HUDEP-2 (cell line): ENCODE measurements at regions not wholly inside any gene's neighbourhood (a gene's known extent, or its start where the extent isn't known, plus 50 kb on each side); places are given as distances from the start of the nearest gene placed in this dataset.
"Not testable (repeated sequence)": the region's sequence is repeated elsewhere in the genome, so short reads cannot be mapped to it uniquely, and the experiment has no call there.

Experiments used
- DNase-seq, 76 experiments: peaks; one replicate each; lab custom pipeline; 2025; ENCODE audit not compliant: unreplicated experiment in 76 of 76; lab: John Stamatoyannopoulos, UW

DNA sequence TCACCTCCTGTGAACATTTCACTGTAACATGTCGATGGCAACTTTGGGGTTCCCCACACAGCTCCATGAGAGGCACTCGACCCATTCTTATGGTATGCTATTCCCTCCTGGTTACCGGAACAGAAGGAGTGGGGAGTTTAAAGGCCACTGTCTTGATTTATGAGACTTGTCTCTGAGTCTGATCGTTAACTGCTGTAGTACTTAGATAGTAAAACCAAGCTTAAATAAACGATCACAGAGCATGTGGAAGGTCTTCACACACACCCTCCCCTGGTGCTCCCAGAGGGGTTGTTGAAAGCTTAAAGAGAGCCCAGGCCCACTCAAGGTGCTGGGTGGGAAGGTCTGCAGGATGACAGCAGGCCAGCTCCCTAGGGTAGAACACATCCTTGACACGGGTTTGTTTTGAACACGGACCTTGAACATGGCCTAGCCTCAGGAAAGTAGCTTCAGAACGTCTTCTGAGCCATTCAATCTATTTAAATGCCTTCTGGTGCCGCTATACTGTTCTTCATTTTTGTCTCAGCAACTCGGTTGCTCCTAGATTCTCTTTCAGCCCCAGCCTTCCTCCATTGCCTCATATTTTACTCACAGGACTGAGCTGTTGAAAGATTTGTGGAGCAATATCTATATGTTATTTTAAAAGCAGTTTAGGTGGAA, 335.3 kb downstream of the FGFR2 start:
- DNase-seq = no peak

DNA sequence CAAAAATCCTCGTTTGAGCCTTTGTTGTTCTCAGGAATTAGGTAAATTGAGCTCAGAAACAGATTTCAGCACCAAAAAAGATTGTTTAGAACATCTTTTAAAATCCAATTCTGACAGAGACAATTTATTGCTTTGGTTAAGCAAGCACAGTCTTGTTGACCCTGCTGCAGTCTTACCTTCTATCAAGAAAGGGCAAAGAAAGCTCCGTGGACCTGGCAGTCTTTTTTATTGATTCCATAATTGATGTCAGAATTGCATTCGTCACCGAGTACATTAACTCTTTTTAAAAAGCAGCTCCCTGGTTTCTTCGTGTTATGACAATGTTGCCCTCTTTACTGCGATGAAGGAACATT, 334.8 kb downstream of the FGFR2 start:
- DNase-seq = no peak

DNA sequence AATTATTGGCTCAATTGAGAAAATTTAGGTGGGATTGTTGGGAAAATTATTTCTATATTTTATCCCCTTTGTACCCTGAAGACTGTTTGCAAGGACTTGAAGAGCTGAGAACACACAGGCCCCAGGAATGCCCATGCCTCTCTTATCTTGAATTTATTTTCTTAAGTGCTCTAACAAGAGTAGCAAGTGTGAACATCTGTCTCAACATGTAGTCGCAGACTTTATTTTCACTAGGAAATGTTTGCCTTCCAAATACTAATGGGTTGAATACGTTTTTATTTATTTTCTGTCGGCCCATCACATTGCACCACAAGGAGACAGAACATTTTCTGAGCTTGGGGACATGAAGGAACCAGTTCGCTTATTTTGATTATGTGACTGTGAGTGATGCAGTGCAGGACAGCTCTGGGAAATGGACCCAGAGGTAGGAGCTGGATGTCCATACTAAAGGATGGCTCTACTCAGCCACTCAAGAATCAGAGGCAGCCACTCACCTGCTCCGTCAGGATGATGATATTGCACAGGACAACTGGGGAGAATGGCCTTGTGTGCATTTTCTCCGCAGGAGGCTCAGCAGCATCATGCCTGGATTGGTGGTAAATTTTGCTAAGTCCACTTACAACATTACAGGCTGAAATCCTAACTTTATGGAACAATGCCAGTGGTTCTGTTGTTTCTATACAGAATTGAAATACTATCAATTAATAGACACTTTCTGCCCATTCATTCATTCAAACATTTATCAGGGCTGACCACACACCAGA, 332.7 kb downstream of the FGFR2 start:
- DNase-seq = no peak

DNA sequence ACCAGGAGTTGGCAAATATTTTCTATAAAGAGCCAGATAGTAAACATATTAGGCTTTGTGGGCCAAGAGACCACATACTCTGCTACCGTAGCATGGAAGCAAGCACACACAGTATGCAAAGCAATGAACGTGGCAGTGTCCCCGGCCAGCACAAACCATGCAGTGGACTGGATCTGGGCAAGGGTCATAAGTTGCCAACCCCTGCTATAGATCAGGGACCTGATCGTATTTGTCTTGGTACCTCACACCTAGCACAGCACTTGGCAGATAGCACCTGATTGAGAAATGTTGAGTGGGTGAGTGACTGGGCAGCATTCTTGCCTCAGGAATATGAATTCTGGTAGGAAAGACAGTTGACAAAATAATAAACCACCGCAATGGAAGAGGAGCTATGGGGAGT, 331.9 kb downstream of the FGFR2 start:
- DNase-seq = no peak

DNA sequence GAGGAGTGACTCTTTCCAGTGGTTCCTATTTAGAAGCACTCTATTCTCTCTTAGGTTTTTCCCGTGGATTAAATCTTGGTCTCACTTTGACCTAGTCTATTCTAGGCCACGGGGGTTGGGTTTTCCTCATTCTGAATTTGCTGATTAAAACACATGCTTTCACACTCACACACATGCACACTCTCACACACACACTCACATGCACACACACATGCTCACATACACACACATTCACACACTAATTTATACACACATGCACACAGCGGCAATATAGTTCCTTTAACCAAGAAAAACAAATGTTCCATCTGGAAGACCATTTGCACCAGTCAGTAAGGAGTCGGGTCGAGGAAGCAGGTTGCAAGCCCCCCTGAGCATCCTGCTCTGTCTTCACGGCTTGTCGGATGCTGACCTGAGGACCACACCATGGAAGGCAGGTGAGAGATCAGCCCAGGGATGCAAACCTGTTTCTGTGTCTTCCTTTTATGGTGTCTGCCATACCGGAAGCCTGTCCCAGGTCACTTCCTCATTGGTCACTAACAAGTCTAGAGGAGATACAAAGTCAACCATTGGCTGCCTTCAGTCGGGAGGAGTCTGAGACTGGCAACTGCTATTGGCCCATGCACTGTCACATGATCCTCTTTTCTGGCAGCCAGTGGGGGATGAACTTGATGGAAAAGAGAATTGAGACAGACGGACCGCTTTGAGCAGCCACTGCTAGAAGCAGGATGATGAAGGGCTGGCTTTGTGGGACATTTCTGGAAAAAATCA, 330.8 kb downstream of the FGFR2 start:
- DNase-seq = no peak

DNA sequence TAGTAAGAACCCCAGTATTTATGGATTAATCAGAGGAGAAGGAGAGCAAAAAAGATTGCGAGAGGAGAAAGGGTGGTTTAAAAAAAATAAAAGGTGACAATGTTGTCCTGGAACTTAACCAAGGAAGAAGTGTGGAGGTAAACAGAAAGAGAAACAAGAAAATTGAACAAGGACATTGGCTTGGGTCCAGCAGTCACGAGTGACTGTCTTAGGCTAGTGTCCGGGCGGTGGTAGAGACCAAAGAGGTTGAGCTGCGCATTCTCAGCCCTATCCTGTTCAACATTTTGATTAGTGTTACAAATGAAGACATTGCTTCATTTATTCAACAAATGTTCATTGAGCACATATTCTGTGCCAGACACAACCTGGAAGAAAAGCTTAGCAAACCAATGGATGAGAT, 329.9 kb downstream of the FGFR2 start:
- no peak for DNase-seq

DNA sequence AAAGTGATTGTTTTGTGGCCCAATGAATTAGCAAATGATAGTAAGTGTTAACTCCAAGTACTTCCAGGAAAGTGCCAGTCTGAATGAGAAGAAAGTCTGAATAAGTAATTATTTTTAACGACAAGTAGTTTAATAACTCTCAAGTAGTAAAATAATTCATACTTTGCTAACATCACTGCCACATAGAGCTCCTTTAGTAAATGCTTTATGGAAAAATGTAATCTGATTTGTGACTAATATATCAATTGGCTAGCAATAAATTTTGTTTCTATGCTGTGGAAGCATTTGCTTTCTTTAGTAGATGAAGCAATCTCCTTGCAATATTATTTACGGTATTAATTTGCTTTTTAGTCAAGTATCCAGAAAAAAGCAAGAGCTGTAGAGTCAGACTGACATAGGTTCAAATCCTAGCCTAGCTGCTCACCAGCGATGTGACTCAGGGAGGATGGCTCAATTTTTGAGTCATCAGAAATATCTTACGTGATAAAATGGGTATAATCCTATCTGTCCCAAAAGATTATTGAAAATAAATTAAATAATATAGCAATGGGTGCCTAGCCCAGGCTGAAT, 329.3 kb downstream of the FGFR2 start:
- no peak for DNase-seq

DNA sequence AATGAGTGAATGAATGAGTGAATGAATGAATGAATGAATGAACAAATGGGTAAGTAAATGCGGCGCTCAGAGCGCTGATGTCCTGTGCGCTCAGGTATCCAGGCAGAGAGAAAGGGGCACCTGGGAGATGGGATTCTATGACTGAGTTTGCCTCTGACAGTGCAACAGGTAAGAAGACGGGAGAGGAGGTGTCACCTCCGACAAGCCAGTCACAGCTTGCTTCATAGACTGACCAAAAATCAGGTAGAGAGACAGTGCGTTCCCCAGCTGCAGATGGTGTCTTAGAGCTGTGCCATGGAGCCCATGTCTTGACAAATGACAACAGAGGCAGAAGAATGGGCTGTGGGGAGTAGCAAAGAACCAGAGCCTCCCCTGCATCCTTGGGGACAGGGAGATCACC, 327.3 kb downstream of the FGFR2 start:
- DNase-seq = no peak

DNA sequence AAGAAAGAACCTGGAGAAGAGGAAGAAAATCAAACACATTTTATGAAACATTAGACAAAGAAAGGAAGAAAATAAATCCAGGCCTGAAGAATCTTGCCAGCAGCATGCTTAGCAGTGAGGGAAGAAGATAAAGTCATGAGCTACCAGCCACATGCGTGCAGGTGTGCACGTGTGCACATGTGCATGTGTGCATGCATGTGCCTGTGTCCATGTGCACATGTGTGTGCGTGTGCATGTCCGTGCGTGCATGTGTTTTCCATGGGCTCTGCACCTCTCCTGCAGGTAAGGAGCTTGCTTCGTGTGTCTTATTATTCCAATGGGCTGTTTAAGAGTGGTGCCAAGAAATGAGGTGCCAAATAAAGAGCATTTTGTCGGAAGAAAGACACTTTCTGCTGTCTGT, 322.2 kb downstream of the FGFR2 start:
- DNase-seq = no peak

DNA sequence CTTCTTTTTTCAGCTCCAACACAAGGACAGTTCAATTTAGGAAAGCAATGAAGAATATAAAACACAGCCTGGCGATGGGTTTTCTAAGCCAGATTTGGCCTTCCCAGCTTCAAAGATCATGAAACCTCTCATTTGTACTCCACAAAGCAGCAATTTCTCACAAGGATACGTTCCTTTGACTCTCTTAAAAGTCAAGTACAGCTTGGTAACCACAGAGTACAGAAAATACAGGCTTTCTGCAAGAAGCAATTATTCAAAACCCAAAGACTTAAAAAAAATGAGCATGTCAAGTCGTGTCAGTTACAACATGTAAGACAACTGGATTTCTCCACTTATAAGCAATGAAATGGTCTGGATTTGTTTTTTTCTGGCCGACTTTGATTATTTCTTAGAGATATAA, 321.4 kb downstream of the FGFR2 start:
- no peak for DNase-seq

DNA sequence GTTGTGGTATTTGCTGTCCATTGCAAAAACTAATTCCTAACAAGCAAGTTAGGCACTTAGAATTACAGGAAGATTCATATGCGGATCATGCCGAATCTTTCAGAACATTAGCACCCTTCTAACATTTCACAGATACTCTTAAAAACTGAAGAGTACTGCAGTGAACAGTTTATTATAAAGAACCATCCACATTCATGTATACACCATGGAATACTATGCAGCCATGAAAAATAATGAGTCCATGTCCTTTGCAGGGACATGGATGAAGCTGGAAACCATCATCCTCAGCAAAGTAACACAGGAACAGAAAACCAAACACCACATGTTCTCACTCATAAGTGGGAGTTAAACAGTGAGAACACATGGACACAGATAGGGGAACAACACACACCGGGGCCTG, 319.9 kb downstream of the FGFR2 start:
- DNase-seq = not testable (repeated sequence)

DNA sequence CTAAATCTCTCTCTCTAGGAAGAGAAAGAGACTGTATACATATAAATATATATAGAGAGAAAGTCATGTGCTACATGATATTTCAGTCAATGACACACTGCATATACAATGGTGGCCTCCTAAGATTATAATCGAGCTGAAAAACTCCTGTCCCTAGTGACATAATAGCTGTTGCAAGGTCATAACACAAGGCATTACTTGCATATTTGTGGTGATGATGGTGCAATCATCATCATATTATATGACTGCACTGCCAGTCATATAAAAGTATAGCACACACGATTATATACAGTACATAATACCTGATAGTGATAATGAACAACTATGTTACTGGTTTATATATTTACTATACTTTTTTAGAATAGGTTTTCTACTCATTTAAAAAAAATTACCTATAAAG, 316.7 kb downstream of the FGFR2 start:
- DNase-seq = no peak

DNA sequence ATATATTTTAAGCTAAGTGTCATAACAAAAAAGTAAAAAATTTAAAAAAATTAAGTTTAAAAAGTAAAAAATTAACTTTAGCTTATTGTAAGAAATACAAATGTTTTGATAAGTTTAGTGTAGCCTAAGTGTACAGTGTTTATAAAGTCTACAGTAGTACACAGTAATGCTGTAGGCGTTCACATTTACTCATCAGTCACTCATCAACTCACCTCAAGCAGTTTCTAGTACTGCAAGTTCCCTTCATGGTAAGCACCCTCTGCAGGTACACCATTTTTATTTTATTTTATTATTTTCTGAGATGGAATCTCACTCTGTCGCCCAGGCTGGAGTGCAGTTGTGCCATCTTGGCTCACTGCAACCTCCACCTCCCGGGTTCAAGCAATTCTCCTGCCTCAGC, 316.0 kb downstream of the FGFR2 start:
- DNase-seq = no peak

DNA sequence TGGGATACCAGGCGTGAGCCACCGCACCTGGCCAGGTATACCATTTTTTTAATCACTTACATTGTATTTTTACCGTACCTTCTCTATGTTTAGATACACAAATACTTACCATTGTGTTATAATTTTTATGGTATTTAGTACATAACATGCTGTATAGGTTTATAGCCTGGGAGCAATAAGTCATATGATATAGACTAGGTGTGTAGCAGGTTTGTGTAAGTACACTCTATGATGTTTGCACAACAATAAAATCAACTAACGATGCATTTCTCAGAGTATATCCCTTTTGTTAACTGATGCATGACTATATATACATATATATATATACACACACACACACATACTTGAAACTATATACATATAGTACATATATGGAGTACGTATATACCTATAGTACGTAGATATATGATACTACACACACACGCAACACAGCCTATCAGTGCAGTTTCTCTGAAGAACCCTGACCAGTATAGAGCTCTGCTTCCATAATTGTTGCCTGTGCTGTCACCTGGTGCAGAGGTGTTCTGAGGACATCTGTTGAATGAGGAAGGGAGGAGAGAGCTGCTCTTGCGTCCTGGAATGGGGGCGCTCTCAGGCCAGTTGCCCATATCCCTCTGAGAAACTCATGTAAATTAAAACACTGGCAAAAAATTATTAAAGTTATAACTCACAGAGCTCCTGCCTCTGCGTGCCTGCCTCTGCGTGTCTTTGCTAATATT, 315.3 kb downstream of the FGFR2 start:
- no peak for DNase-seq

DNA sequence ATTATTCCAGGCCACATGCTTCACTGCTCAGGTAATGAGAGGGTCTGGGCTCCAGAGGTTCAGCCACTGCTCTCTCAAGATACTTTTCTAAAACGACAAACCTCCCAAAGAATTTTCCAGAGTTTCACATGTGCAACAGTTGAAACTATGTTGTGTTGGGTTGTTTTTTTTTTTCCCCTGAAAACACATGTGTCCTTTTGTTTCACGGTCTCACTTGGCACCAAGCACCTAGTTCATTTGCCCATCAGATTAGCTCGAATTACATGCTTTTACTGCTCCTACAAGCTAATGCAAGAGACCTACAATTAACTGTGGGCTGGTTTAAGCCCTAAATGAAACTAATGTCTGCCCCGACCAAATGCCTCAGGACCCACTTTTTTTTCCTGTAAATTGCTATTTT, 313.3 kb downstream of the FGFR2 start:
- no peak for DNase-seq

DNA sequence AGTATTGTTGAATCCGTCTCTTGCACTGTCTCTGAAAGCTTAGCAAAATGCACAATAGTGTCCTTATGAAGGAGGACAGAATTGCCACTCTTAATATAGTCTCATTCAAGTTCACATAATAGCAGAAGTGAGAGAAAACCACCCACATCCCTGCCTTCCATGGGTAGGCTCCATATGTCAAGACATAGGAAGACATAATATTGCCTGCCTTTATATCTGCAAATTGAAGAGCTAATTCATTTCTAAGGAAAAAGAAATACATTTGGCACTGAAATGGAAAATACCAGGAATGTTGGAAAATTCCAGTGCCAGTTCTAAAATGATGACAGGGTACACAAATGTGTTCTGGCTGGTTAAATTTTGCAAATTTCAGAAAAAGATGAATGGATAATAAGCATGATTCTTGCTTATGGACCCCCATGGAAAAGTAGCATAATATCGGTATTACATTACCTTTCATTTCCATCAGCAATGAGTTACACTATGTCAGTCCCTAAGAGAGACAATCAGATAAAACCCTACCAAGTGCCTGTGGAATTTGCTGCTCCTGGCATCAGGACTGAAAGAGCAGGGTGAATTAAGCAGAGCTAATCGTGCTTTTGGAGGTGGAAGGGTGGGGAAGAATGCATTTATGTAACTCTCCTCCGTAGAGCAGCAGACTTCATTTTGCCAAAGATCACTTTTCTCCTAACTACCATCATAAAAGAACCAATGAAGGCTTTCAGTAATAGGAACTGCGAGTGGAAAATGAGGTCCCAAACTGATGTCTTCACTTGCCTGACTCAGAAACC, 312.6 kb downstream of the FGFR2 start:
- DNase-seq = no peak

DNA sequence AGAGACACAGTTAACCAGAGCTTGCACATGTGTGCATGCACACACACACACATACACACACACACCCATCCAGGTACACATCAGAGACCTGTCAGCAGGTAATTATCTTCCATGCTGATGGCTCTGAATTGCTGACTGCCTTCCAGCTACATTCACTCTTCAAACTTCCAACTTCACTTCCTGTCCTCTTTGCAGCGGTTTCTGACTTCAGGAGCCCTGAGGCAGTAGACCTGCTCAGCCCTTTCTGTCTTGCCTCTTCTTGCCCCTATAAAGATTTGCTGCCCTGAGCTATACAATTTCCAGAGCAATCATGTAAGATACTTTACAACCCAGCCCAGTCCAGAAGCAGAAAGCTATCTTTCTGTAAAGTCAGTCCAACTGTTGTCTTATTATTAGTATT, 310.2 kb downstream of the FGFR2 start:
- DNase-seq = no peak

DNA sequence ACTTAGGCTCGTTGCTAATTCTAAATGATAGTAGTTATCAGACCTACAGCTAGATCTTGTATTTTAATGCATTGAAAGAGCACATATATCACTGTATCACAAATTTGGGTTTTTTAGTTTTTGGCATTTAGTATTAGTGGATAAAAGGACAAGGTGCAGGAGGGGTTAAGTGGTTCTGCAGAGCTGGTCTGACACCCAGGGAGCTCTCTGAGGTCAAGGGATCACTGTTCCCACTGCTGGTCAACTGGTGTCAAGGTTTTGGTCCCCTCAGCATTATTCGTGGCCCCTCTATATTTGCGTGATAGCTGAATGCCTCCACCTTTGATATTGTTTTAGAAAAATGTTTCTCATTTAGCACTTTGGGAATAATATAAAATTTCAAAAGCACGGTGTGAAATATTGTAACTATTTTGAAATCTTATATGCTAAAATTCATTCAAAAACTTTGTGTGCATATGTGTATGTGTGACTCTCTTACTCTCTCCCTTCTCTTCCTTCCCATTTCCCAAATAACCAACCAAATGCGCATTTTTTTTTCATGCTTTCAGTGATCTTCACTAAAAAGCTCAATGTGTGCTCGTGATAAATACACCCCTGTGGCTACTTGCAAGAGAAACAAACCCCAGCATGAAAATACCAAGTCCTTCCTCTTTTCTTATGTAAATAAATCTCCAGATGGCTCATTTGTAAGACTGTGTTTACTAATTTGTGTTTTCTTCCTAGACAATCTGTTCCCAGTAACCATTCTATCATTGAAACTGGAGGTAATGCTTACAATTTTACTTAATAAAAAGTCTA, 309.2 kb downstream of the FGFR2 start:
- no peak for DNase-seq

DNA sequence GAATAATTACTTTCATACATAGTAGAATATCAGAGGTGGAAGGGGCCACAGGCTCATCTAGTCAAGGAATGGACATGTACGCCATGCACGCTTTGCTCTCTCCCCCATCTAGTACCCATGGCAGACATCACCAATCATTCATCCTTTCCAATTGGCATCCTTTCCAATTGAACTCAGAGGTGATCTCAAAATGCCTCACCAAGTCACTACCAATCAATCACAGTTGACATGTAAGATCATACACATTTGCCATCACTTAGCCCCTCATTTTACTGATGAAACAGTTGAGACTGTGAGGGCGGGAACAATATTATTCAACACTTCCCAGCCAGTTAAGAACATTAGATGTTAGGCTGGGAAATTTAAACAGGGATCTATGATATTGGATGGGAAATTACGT, 308.4 kb downstream of the FGFR2 start:
- no peak for DNase-seq
